ENCODE measurements at regions not wholly inside any gene's neighbourhood (a gene's known extent, or its start where the extent isn't known, plus 50 kb on each side); places are given as distances from the start of the nearest gene placed in this dataset.

DNA sequence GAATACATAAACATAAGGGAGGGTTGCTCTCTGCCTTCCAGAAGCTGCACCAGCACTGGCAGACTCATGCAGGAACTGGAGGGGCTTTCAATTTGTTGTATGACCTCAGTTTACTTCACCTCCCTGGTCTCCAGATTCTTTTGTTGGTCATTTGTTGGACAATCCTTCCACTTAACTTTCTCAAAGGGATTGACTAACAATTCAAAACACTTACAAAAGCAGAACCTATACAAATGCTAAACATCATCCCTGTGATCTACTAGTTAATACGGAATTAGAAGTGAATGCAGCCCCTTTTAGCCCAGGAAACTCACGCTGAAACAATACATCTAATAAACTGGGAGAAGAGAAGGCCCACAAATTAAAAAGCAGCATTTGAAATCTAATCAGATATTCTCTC, 404.6 kb upstream of the BRINP1 start:
- TF ChIP-seq, protein P1, sequence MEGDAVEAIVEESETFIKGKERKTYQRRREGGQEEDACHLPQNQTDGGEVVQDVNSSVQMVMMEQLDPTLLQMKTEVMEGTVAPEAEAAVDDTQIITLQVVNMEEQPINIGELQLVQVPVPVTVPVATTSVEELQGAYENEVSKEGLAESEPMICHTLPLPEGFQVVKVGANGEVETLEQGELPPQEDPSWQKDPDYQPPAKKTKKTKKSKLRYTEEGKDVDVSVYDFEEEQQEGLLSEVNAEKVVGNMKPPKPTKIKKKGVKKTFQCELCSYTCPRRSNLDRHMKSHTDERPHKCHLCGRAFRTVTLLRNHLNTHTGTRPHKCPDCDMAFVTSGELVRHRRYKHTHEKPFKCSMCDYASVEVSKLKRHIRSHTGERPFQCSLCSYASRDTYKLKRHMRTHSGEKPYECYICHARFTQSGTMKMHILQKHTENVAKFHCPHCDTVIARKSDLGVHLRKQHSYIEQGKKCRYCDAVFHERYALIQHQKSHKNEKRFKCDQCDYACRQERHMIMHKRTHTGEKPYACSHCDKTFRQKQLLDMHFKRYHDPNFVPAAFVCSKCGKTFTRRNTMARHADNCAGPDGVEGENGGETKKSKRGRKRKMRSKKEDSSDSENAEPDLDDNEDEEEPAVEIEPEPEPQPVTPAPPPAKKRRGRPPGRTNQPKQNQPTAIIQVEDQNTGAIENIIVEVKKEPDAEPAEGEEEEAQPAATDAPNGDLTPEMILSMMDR (IDR thresholded peaks at IDR 0.05; ENCODE audit: low read depth, low read length, poor library complexity, severe bottlenecking) = no peak
- no peak for TF ChIP-seq EZH2phosphoT487 (IDR thresholded peaks at IDR 0.05; ENCODE audit: borderline replicate concordance, low read length)

Data from DOHH2 (cell line).